ENCODE measurements at regions not wholly inside any gene's neighbourhood (a gene's known extent, or its start where the extent isn't known, plus 50 kb on each side); places are given as distances from the start of the nearest gene placed in this dataset.

DNA sequence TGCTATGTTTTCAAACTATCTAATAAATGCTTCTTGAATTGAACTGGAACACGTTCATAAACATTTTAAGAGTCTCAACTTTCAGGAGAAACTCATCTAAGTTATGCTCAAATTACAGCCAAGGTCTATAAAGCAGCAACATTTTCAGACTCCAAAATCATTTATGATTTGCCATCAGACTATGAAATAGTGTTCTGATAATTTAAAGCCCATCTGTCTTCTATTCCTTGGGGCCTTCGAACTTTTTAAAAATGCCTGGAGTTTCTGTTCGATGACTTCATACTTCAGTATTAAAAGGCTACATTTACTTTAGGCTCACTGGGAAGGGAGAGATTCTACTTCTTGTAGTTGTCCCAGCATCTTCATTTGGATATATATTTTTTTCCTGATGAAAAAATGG is 73.6 kb upstream of the NXPH2 start:
- Mint-ChIP-seq H3K27ac (no peak overlapping the region), H3K27me3 (ENCODE audit: low read depth) (peaks cover 2% of the 10 kb centered on the region), H3K36me3 (ENCODE audit: low read depth) (no peaks in the 10 kb centered on the region), H3K4me1 (ENCODE audit: low read depth) (no peaks in the 10 kb centered on the region), H3K4me3 (no peak overlapping the region), H3K9me3 (no peaks in the 10 kb centered on the region)
- intact Hi-C loops (cut with micrococcal nuclease) = no loop called here
- CTCF ChIA-PET = interaction anchor here (0.7 kb wide), 1 partner anchor 8 kb away, joined by 3 read pairs; no protein-coding TSS in a partner anchor
- DNase-seq = no peak

- intact Hi-C loops (cut with micrococcal nuclease) = no loop called here
- Mint-ChIP-seq H3K36me3 (ENCODE audit: low read depth) (no peaks in the 10 kb centered on the region), H3K4me1 (ENCODE audit: low read depth) (no peaks in the 10 kb centered on the region), H3K4me3 (no peak overlapping the region), H3K27ac (no peak overlapping the region), H3K27me3 (ENCODE audit: low read depth) (peaks cover 2% of the 10 kb centered on the region), H3K9me3 (no peaks in the 10 kb centered on the region)
- no peak for DNase-seq
- CTCF ChIA-PET = no interaction called here
Observed at GRCh38 chr2:138853296-138853695, 73.1 kb upstream of the NXPH2 start.

DNA sequence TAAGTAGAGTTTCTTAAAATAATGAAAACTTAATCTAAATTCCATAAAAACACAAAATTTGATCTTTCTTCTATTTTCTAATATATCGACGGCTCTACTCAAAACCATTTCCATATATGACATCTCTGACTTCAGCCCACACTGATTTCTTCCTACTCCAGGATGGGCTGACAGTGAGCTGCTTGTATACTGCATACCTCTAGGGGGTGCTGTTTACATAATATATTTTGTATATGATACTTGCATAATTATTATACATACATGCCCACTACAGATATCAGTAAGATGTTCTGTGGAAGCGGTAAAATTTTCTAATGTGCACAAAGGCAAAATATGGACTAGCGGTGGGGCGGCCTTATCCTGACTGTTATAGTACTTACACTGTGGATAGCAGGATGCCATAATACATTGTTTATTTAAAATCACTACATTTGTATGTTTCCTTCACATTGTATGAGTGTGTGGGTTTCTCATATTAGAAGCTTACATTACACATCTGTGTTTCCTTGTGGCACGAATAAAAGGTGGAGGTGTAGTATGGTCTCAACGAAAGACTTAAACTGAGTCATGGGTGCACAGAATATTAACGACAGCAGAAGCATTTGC is 66.1 kb upstream of the NXPH2 start:
- no peak overlapping the region for H3K4me3 Mint-ChIP-seq
- H3K9me3 Mint-ChIP-seq = no peaks in the 10 kb centered on the region
- H3K36me3 Mint-ChIP-seq (ENCODE audit: low read depth) = no peaks in the 10 kb centered on the region
- H3K4me1 Mint-ChIP-seq (ENCODE audit: low read depth) = no peaks in the 10 kb centered on the region
- no peak overlapping the region for H3K27ac Mint-ChIP-seq
- peaks cover 6% of the 10 kb centered on the region for H3K27me3 Mint-ChIP-seq (ENCODE audit: low read depth)
- CTCF ChIA-PET = interaction anchor here (0.6 to 0.9 kb wide), 5 partner anchors 8 to 1611 kb away, joined by 3 to 4 read pairs (median 3); no protein-coding TSS in a partner anchor
- intact Hi-C loops (cut with micrococcal nuclease) = no loop called here
- no peak for DNase-seq

- no peak overlapping the region for H3K27ac Mint-ChIP-seq
- no peaks in the 10 kb centered on the region for H3K9me3 Mint-ChIP-seq
- intact Hi-C loops (cut with micrococcal nuclease) = no loop called here
- H3K4me1 Mint-ChIP-seq (ENCODE audit: low read depth) = no peaks in the 10 kb centered on the region
- no peaks in the 10 kb centered on the region for H3K36me3 Mint-ChIP-seq (ENCODE audit: low read depth)
- peaks cover 12% of the 10 kb centered on the region for H3K27me3 Mint-ChIP-seq (ENCODE audit: low read depth)
- no peak overlapping the region for H3K4me3 Mint-ChIP-seq
- CTCF ChIA-PET = no interaction called here
- DNase-seq = no peak
Observed at GRCh38 chr2:138842341-138842740, 62.2 kb upstream of the NXPH2 start.

- Mint-ChIP-seq H3K4me1 (ENCODE audit: low read depth) (no peaks in the 10 kb centered on the region), H3K27me3 (ENCODE audit: low read depth) (peaks cover 11% of the 10 kb centered on the region), H3K4me3 (no peak overlapping the region), H3K36me3 (ENCODE audit: low read depth) (no peaks in the 10 kb centered on the region), H3K27ac (no peak overlapping the region), H3K9me3 (no peaks in the 10 kb centered on the region)
- CTCF ChIA-PET = no interaction called here
- DNase-seq = no peak
- intact Hi-C loops (cut with micrococcal nuclease) = no loop called here
Observed at GRCh38 chr2:138841459-138841858, 61.3 kb upstream of the NXPH2 start.

DNA sequence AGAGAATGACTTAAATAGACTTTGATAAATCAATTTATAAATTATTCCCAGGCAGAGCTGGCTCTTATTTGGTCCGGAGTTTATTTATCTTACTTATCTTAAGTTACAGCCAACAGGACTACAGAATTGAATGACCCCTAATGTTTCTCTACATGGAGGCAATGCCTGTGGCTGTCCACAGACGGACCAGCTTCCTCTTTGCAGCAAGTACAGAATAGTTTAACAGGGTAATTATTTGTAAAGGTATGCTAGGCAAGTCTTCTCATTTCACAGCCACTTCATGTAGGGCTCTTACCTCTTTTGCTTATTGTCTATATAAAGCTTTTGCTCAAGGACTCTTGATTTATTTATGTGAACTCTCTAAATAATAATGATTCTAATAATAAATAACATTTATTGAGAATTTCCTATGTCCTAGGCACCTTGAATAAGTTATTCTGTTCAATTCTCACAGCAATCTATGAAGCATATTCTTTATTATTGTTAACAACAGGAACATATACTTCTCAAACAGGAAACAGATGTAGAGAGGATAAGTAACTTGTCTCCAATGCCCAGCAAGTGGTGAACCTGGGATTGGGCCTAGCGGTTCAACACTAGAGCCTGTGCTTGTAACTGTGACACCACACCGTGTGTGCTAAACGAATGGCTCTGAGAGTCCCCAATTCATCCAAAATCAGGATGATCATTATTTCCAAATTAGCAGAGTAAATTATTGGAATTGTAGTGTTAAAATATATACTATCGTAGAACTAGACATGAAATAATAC is 58.8 kb upstream of the NXPH2 start:
- CTCF ChIA-PET = no interaction called here
- peaks cover 11% of the 10 kb centered on the region for H3K27me3 Mint-ChIP-seq (ENCODE audit: low read depth)
- H3K9me3 Mint-ChIP-seq = no peaks in the 10 kb centered on the region
- no peaks in the 10 kb centered on the region for H3K4me1 Mint-ChIP-seq (ENCODE audit: low read depth)
- no peak overlapping the region for H3K4me3 Mint-ChIP-seq
- no peak for DNase-seq
- intact Hi-C loops (cut with micrococcal nuclease) = no loop called here
- H3K36me3 Mint-ChIP-seq (ENCODE audit: low read depth) = no peaks in the 10 kb centered on the region
- H3K27ac Mint-ChIP-seq = no peak overlapping the region

- no peak for DNase-seq
- intact Hi-C loops (cut with micrococcal nuclease) = no loop called here
- Mint-ChIP-seq H3K27ac (no peak overlapping the region), H3K27me3 (ENCODE audit: low read depth) (no peaks in the 10 kb centered on the region), H3K9me3 (no peaks in the 10 kb centered on the region), H3K4me3 (no peak overlapping the region), H3K4me1 (ENCODE audit: low read depth) (no peaks in the 10 kb centered on the region), H3K36me3 (ENCODE audit: low read depth) (no peaks in the 10 kb centered on the region)
- CTCF ChIA-PET = no interaction called here
Observed at GRCh38 chr2:138831691-138832090, 51.5 kb upstream of the NXPH2 start.

GRCh38 chr2:138831154-138831553 is 51.0 kb upstream of the NXPH2 start:
- H3K27me3 Mint-ChIP-seq (ENCODE audit: low read depth) = peaks cover 3% of the 10 kb centered on the region
- CTCF ChIA-PET = interaction anchor here (0.6 kb wide), 1 partner anchor 24 kb away, joined by 3 read pairs; no protein-coding TSS in a partner anchor
- H3K4me3 Mint-ChIP-seq = no peak overlapping the region
- intact Hi-C loops (cut with micrococcal nuclease) = no loop called here
- DNase-seq = no peak
- no peaks in the 10 kb centered on the region for H3K9me3 Mint-ChIP-seq
- H3K36me3 Mint-ChIP-seq (ENCODE audit: low read depth) = no peaks in the 10 kb centered on the region
- no peak overlapping the region for H3K27ac Mint-ChIP-seq
- no peaks in the 10 kb centered on the region for H3K4me1 Mint-ChIP-seq (ENCODE audit: low read depth)

DNA sequence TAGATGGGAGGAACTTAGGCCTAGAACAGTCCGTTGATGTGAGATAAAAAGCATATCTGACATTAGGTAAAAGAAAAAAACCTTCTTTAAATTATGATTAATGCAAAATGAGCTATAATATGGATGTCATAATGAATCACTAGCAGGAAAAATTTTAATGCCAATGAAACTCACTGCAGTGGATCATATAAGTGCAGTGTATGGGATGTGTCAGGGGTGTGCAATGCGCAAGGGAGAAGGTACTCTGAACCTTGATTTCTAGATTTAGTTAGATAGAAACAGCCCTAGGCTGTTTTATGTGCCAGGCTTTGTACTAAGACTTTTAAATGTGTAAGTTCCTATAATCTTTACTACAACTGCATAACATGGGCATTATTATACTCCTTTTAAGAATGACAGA is 50.4 kb upstream of the NXPH2 start:
- no peak overlapping the region for H3K4me3 Mint-ChIP-seq
- no peaks in the 10 kb centered on the region for H3K9me3 Mint-ChIP-seq
- intact Hi-C loops (cut with micrococcal nuclease) = no loop called here
- DNase-seq = no peak
- CTCF ChIA-PET = interaction anchor here (0.6 kb wide), 2 partner anchors 24 to 37 kb away, joined by 3 read pairs; no protein-coding TSS in a partner anchor
- H3K36me3 Mint-ChIP-seq (ENCODE audit: low read depth) = no peaks in the 10 kb centered on the region
- H3K4me1 Mint-ChIP-seq (ENCODE audit: low read depth) = no peaks in the 10 kb centered on the region
- H3K27ac Mint-ChIP-seq = no peak overlapping the region
- H3K27me3 Mint-ChIP-seq (ENCODE audit: low read depth) = peaks cover 3% of the 10 kb centered on the region
